Vagina (tissue), 2 donors: ENCODE measurements at regions not wholly inside any gene's neighbourhood (a gene's known extent, or its start where the extent isn't known, plus 50 kb on each side); places are given as distances from the start of the nearest gene placed in this dataset.

Experiments
- POLR2A ChIP-seq, 2 donors: fragments of 450-650 bp; IDR thresholded peaks; one replicate each; pipeline ENCODE4 v1.6.1; 2017; ENCODE audit warnings: antibody characterized with exemption in 2 of 2, mild to moderate bottlenecking in 2 of 2, moderate library complexity in 2 of 2
- POLR2AphosphoS5 ChIP-seq, 2 donors: sonication (generic); formaldehyde crosslinking; IDR thresholded peaks; one replicate each; pipeline ENCODE4 v1.9.0; 2017; ENCODE audit warnings: antibody characterized with exemption in 2 of 2, mild to moderate bottlenecking in 2 of 2, low read depth in 1 of 2; ENCODE audit not compliant: insufficient read depth in 1 of 2
- TF ChIP-seq, protein P1 (sequence below), 3 experiments: fragments of 450-650 bp in 2 of 3; fragments of 200-600 bp in 1 of 3; sonication (generic) in 1 of 3; IDR thresholded peaks; one replicate each; pipeline ENCODE4 v1.5.1; 2017 to 2019; ENCODE audit warnings: antibody characterized with exemption in 3 of 3, mild to moderate bottlenecking in 2 of 3, moderate library complexity in 2 of 3

DNA sequence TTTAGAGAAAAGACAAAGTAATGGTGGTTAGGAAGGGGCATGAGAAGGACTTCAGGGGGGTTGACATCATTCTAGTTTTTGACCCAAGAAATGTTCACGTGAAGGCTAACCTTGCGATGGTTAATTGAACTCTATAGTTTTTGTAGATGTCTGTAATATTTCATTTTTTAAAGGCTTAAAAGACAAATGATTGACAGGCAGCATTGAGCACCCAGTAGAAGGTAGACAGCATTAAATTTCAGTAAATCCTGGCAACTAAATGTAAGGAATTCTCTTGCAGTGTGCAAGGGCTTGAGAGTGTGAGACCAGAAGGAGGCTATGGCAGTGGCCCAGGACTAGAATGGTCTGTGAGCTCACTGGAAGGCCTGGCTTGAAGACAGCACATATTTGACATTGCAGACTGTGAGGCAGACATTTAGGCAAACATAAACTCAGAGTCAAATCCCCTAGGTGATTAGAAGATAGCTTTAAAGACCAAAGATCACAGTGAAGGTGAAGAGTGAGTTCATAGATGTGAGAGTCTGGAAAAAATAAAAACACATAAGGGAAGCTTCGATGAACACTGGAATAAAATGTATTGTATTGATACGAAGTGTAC lies 100.1 kb upstream of the MAP4K4 start:
- TF ChIP-seq, protein P1, sequence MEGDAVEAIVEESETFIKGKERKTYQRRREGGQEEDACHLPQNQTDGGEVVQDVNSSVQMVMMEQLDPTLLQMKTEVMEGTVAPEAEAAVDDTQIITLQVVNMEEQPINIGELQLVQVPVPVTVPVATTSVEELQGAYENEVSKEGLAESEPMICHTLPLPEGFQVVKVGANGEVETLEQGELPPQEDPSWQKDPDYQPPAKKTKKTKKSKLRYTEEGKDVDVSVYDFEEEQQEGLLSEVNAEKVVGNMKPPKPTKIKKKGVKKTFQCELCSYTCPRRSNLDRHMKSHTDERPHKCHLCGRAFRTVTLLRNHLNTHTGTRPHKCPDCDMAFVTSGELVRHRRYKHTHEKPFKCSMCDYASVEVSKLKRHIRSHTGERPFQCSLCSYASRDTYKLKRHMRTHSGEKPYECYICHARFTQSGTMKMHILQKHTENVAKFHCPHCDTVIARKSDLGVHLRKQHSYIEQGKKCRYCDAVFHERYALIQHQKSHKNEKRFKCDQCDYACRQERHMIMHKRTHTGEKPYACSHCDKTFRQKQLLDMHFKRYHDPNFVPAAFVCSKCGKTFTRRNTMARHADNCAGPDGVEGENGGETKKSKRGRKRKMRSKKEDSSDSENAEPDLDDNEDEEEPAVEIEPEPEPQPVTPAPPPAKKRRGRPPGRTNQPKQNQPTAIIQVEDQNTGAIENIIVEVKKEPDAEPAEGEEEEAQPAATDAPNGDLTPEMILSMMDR (IDR thresholded peaks at IDR 0.05), result no peak
- TF ChIP-seq POLR2A (IDR thresholded peaks at IDR 0.05), result no peak
- TF ChIP-seq POLR2AphosphoS5 (IDR thresholded peaks at IDR 0.05; ENCODE audit: insufficient read depth in 1 of 2, low read depth in 1 of 2), result no peak
